Stomach (tissue), 8 donors: ENCODE measurements at regions not wholly inside any gene's neighbourhood (a gene's known extent, or its start where the extent isn't known, plus 50 kb on each side); places are given as distances from the start of the nearest gene placed in this dataset.

Experiments used
- DNase-seq, 2 donors: peaks; one replicate each; pipeline versions ENCODE4 v3.0.0 to v3.0.0-alpha.2; 2013 to 2019
- H3K27ac ChIP-seq, 5 donors: fragments of 200-600 bp in 4 of 5; sonication (generic) in 4 of 5; one replicate each; pipeline ENCODE4 v1.5.1; 2013 to 2019; ENCODE audit warnings: mild to moderate bottlenecking in 1 of 5, moderate library complexity in 1 of 5
- H3K27me3 ChIP-seq, 3 donors: fragments of 200-600 bp; sonication (generic); one replicate each; pipeline ENCODE4 v1.5.1; 2017 to 2019; ENCODE audit warnings: mixed run types in 1 of 3
- H3K36me3 ChIP-seq, 4 donors: fragments of 200-600 bp; sonication (generic); 1 replicate in 3 of 4; 2 replicates in 1 of 4; pipeline ENCODE4 v1.5.1; 2016 to 2019
- H3K4me1 ChIP-seq, 4 donors: fragments of 200-600 bp; sonication (generic); one replicate each; pipeline ENCODE4 v1.5.1; 2016 to 2019
- H3K4me3 ChIP-seq, 4 donors: fragments of 200-600 bp; sonication (generic) in 3 of 4; one replicate each; pipeline ENCODE4 v1.5.1; 2016 to 2019; ENCODE audit warnings: mild to moderate bottlenecking in 1 of 4
- H3K9me3 ChIP-seq, 4 donors: fragments of 200-600 bp; sonication (generic); one replicate each; pipeline ENCODE4 v1.5.1; 2016 to 2019
- CTCF ChIP-seq, 7 experiments: fragments of 450-650 bp in 4 of 7; fragments of 200-600 bp in 3 of 7; sonication (generic) in 3 of 7; IDR thresholded peaks; one replicate each; pipeline ENCODE4 v1.5.1; 2016 to 2019; ENCODE audit warnings: antibody characterized with exemption in 7 of 7, control low read depth in 2 of 7, mild to moderate bottlenecking in 1 of 7
- EP300 ChIP-seq: sonication (generic); formaldehyde crosslinking; IDR thresholded peaks from one replicate; pipeline ENCODE4 v1.6.1; 2017; ENCODE audit warnings: antibody characterized with exemption
- POLR2A ChIP-seq, 4 donors: fragments of 450-650 bp; IDR thresholded peaks; one replicate each; pipeline ENCODE4 v1.6.1; 2016; ENCODE audit warnings: antibody characterized with exemption in 4 of 4, control low read depth in 2 of 4, mild to moderate bottlenecking in 1 of 4, moderate library complexity in 1 of 4
- POLR2AphosphoS5 ChIP-seq, 3 donors: sonication (generic); formaldehyde crosslinking; IDR thresholded peaks; one replicate each; pipeline ENCODE4 v1.6.1; 2016; ENCODE audit warnings: antibody characterized with exemption in 3 of 3
- WGBS, 5 donors: extraction: QIAGEN DNeasy Blood & Tissue Kit in 3 of 5; methylation state at CpG; one replicate each; pipeline versions ENCODE4 v1.1.5 to v1.1.7; 2013 to 2018; 5-methylcytosine and 5-hydroxymethylcytosine counted together
- intact Hi-C: fragments of 100-400 bp; cut with DNase I; formaldehyde crosslinking; loops from one replicate; pipeline ENCODE4 v1.15.1; 2023; ENCODE audit warnings: low total_unique reads
- donor health status: healthy with polysubstance abuse.
- donor health status: Bipolar disorder and iron deficiency.
- donor health status: healthy.

GRCh38 chr17:74148446-74148845 lies 55.0 kb upstream of the RPL38 start:
- DNase-seq: no peak
- Histone ChIP-seq H3K27ac (no peak overlapping the region), H3K36me3 (no peaks in the 10 kb centered on the region), H3K9me3 (peaks cover 1 to 11% (median 9%) of the 10 kb centered on the region in 4 donors), H3K4me1 (no peaks in the 10 kb centered on the region), H3K27me3 (peaks cover 0 to 50% (median 17%) of the 10 kb centered on the region in 3 donors), H3K4me3 (no peak overlapping the region)
- intact Hi-C loops: no loop called here
- WGBS, 5 donors: 73 to 93% (median 84%) methylated on average over 4 of the region's 4 CpGs
- TF ChIP-seq POLR2AphosphoS5 (IDR thresholded peaks at IDR 0.05) (no peak), CTCF (IDR thresholded peaks at IDR 0.05) (no peak), EP300 (no peak), POLR2A (IDR thresholded peaks at IDR 0.05) (no peak)

DNA sequence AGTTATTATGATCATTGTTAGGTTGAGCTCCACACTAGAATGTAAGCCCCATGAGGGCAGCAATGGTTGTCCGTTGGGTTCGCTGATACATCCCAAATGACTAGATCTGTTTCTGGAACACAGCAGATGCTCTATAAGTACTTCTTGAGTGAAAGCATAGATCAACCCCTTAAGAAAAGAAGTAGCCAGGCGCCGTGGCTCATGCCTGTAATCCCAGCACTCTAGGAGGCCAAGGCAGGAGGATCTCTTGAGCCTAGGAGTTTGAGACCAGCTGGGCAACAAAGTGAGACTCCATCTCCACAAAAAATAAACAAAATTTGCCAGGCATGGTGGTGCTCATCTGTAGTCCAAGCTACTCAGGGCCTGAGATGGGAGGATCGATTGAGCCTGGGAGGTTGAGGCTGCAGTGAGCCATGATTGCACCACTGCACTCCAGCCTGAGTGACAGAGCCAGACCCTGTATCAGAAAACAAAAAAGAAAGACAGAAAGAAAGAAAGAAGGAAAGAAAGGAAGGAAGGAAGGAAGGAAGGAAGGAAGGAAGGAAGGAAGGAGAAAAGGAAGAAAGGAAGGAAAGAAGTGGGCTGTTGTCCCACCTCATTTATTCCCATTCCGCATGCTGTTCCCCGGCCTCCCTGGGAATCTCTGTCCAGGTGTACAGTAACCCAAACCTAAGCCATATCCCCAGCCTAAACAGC lies 54.4 kb upstream of the RPL38 start:
- no peak for DNase-seq
- no peak overlapping the region for H3K27ac ChIP-seq
- intact Hi-C loops: no loop called here
- H3K4me3 ChIP-seq: no peak overlapping the region
- H3K27me3 ChIP-seq: peaks cover 0 to 50% (median 17%) of the 10 kb centered on the region in 3 donors
- no peaks in the 10 kb centered on the region for H3K4me1 ChIP-seq
- H3K9me3 ChIP-seq: peaks cover 0 to 5% (median 3%) of the 10 kb centered on the region in 4 donors
- H3K36me3 ChIP-seq: no peaks in the 10 kb centered on the region
- no peak for TF ChIP-seq POLR2AphosphoS5 (IDR thresholded peaks at IDR 0.05)
- WGBS, 5 donors: 82 to 94% (median 92%) methylated on average over 7 of the region's 7 CpGs

DNA sequence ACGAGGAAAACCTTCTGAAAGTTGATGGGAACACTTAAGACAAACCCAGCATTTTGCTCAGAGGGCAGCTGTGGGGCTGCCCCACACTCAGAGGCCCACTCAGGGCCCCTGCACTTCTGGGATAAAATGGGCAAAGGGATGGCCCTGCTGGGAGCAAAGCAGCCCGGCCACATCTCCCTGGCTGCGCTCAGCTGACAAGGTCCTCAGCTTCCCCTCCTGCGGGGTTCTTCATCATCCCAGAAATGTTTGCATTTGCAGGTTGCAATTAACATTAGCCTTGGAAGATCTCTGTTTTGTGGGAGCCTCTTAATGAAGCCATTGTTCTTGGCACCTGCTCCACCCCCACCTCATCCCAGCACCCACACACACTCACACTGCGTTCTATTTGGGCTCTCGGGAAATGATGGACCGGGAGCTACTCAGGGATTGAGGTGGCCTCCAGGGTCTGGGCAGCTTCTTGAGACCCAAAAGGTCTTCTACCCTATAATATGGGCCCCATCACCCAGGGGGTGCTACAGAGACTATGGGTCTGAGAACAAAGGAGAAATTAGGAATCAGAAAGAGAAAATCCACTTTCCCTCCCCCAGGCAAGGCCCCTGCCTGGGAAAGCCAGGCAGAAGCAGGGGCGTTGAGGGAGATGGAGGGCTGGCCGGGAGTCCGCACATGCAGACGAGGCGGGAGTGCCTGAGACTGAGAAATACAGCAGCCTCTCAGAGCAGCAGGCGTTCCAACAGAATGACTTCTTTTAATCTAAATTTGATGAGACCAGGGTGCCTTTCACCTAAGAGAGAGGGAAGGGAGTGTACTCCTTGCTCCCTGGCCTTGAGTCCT lies 53.7 kb upstream of the RPL38 start:
- H3K9me3 ChIP-seq: no peaks in the 10 kb centered on the region
- peaks cover 0 to 50% (median 17%) of the 10 kb centered on the region in 3 donors for H3K27me3 ChIP-seq
- DNase-seq: no peak
- 55 to 68% (median 58%) methylated on average over 12 to 13 of the region's 13 CpGs for WGBS, 5 donors
- no peaks in the 10 kb centered on the region for H3K36me3 ChIP-seq
- no peak for TF ChIP-seq CTCF (IDR thresholded peaks at IDR 0.05)
- TF ChIP-seq POLR2A (IDR thresholded peaks at IDR 0.05): no peak
- no peak for TF ChIP-seq EP300
- no peak for TF ChIP-seq POLR2AphosphoS5 (IDR thresholded peaks at IDR 0.05)
- no peaks in the 10 kb centered on the region for H3K4me1 ChIP-seq
- intact Hi-C loops: no loop called here
- no peak overlapping the region for H3K4me3 ChIP-seq
- H3K27ac ChIP-seq: no peak overlapping the region

DNA sequence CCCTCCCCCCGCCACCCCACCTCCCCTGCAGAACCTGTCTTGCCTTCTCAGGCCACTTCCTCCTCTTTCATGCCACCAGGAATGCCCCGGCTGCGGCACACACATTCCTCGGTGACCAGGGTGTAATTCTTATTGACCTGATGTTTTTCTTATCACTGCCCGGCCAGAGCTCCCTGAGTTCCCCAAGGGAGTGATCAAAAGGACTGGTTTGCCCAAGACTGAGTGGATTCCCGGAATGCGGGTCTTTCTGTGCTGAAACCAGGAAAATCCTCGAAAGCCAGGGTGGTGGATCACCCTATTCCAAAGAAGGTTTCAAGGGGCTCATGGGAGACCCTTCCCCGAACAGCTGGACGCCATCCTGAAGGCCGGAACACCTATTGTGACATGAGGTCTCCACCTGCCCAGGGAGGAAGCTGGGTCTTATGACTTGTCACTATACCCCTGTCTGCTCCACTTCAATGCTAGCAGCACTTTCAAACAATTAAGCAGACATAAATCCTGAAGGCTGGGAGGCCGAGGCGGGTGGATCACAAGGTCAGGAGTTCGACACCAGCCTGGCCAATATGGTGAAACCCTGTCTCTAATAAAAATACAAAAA lies 53.0 kb upstream of the RPL38 start:
- H3K9me3 ChIP-seq: no peaks in the 10 kb centered on the region
- TF ChIP-seq POLR2AphosphoS5 (IDR thresholded peaks at IDR 0.05) (no peak), POLR2A (IDR thresholded peaks at IDR 0.05) (no peak), EP300 (no peak), CTCF (IDR thresholded peaks at IDR 0.05) (no peak)
- peak in 1 of 2 donors; percentile 17 for DNase-seq
- H3K27ac ChIP-seq: no peak overlapping the region
- H3K27me3 ChIP-seq: peaks cover 0 to 47% (median 17%) of the 10 kb centered on the region in 3 donors
- no peaks in the 10 kb centered on the region for H3K36me3 ChIP-seq
- H3K4me3 ChIP-seq: no peak overlapping the region
- H3K4me1 ChIP-seq: no peaks in the 10 kb centered on the region
- intact Hi-C loops: no loop called here
- 39 to 51% (median 45%) methylated on average over 14 of the region's 14 CpGs for WGBS, 5 donors
